ENCODE measurements at regions not wholly inside any gene's neighbourhood (a gene's known extent, or its start where the extent isn't known, plus 50 kb on each side); places are given as distances from the start of the nearest gene placed in this dataset.

DNA sequence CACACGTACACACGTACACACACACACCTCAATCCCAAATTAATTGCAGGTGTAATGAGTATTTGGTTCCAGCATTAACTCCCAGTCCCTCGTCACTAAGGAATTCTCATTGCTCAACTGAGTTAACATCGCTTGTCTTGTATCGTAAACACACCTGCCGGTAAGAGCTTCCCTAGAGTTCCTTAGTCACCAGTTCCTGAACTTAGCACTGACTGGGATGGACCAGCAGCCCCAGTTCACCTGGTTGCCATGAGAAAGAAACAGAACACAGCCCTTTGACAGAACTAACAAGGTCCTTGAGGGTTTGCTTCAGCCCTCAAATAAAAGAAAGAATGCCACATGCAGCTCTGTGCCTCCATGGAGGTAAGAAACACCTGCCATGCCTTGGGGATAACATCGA, 66.3 kb upstream of the SLCO3A1 start:
- 43 to 55% methylated on average over 7 of the region's 7 CpGs for WGBS, 2 donors
- TF ChIP-seq, protein P1, sequence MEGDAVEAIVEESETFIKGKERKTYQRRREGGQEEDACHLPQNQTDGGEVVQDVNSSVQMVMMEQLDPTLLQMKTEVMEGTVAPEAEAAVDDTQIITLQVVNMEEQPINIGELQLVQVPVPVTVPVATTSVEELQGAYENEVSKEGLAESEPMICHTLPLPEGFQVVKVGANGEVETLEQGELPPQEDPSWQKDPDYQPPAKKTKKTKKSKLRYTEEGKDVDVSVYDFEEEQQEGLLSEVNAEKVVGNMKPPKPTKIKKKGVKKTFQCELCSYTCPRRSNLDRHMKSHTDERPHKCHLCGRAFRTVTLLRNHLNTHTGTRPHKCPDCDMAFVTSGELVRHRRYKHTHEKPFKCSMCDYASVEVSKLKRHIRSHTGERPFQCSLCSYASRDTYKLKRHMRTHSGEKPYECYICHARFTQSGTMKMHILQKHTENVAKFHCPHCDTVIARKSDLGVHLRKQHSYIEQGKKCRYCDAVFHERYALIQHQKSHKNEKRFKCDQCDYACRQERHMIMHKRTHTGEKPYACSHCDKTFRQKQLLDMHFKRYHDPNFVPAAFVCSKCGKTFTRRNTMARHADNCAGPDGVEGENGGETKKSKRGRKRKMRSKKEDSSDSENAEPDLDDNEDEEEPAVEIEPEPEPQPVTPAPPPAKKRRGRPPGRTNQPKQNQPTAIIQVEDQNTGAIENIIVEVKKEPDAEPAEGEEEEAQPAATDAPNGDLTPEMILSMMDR (IDR thresholded peaks at IDR 0.05): no peak
- no peak for TF ChIP-seq POLR2A (IDR thresholded peaks at IDR 0.05)
- Histone ChIP-seq H3K36me3 (replicated peaks in 1 of 2; ENCODE audit: insufficient read depth in 1 of 2, low read depth in 2 of 2) (no peaks in the 10 kb centered on the region), H3K4me1 (no peaks in the 10 kb centered on the region), H3K27ac (no peak overlapping the region), H3K27me3 (no peaks in the 10 kb centered on the region), H3K4me3 (no peak overlapping the region), H3K9me3 (no peaks in the 10 kb centered on the region)
- intact Hi-C loops (cut with DNase I): no loop called here
- DNase-seq (no peak), ATAC-seq (no peak)

DNA sequence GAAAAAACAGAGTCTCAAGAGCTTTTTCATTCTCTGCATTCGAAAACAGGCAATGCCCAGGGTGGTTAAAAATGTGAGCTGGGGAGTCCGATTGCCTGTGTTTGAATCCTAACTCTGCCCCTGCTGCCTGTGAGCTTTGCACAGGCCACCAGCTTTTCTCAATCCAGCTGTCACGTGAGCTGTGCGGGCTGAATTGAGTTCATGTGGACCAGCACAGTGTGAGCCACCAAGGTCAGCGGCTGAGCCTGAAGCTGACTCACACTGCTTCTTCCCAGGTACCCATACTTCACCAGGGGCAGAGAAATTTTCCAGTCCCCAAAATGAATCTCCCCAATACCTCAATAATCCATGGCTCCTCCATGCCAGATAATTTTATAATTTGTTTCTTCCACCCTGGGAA, 64.4 kb upstream of the SLCO3A1 start:
- TF ChIP-seq POLR2A (IDR thresholded peaks at IDR 0.05): no peak
- TF ChIP-seq, protein P1 (IDR thresholded peaks at IDR 0.05): no peak
- 59 to 80% methylated on average over 5 of the region's 5 CpGs for WGBS, 2 donors
- H3K4me1 ChIP-seq: no peaks in the 10 kb centered on the region
- H3K27me3 ChIP-seq: no peaks in the 10 kb centered on the region
- intact Hi-C loops (cut with DNase I): no loop called here
- ATAC-seq (no peak), DNase-seq (no peak)
- no peaks in the 10 kb centered on the region for H3K36me3 ChIP-seq (replicated peaks in 1 of 2; ENCODE audit: insufficient read depth in 1 of 2, low read depth in 2 of 2)
- no peaks in the 10 kb centered on the region for H3K9me3 ChIP-seq
- H3K4me3 ChIP-seq: no peak overlapping the region
- no peak overlapping the region for H3K27ac ChIP-seq

DNA sequence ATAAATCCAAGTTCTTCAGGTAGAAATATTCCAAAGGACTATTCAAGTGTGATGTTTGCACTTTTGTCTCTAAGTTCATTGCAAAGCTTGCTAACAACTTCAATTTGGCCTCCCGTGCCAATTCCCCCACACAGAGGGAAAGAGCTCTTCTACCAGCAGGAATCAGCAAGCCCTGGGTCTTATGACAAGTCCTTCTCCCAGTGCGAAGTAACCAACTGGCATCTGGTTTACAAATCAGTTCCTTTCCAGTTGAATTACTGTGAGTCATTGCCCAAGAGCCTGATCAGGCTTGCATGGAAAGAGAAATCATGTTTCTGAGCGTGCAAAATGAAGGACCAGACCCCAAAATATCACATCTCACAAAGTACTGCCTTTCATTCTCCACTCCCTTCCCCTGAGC, 62.7 kb upstream of the SLCO3A1 start:
- Histone ChIP-seq H3K4me3 (no peak overlapping the region), H3K27ac (no peak overlapping the region), H3K4me1 (no peaks in the 10 kb centered on the region), H3K36me3 (replicated peaks in 1 of 2; ENCODE audit: insufficient read depth in 1 of 2, low read depth in 2 of 2) (no peaks in the 10 kb centered on the region), H3K9me3 (no peaks in the 10 kb centered on the region), H3K27me3 (no peaks in the 10 kb centered on the region)
- TF ChIP-seq, protein P1 (IDR thresholded peaks at IDR 0.05): no peak
- TF ChIP-seq POLR2A (IDR thresholded peaks at IDR 0.05): no peak
- WGBS, 2 donors: 58 to 73% methylated on average over 3 of the region's 3 CpGs
- ATAC-seq: no peak
- DNase-seq: no peak
- intact Hi-C loops (cut with DNase I): no loop called here

DNA sequence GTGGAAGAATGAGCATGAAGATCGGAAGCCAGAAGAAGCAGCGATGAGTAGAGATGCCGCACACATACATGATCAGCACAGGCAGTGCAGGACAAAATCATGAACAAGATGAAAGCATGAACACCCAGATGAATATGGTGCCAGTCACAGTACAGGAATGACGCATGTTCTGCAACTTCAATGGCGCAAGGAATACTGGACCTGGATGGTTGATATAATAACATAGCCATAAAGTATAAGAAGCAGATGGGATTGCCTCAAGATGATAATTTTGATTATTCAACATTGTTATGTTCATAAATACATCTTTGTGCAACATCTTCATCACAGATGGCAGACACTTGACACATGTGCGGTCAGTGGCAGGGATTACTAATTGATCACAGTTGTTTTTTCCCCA, 59.7 kb upstream of the SLCO3A1 start:
- intact Hi-C loops (cut with DNase I): no loop called here
- 89 to 91% methylated on average over 6 of the region's 6 CpGs for WGBS, 2 donors
- Histone ChIP-seq H3K4me3 (no peak overlapping the region), H3K27ac (no peak overlapping the region), H3K9me3 (no peaks in the 10 kb centered on the region), H3K4me1 (no peaks in the 10 kb centered on the region), H3K27me3 (no peaks in the 10 kb centered on the region), H3K36me3 (replicated peaks in 1 of 2; ENCODE audit: insufficient read depth in 1 of 2, low read depth in 2 of 2) (no peaks in the 10 kb centered on the region)
- TF ChIP-seq, protein P1 (IDR thresholded peaks at IDR 0.05): no peak
- no peak for TF ChIP-seq POLR2A (IDR thresholded peaks at IDR 0.05)
- no peak for ATAC-seq
- no peak for DNase-seq

DNA sequence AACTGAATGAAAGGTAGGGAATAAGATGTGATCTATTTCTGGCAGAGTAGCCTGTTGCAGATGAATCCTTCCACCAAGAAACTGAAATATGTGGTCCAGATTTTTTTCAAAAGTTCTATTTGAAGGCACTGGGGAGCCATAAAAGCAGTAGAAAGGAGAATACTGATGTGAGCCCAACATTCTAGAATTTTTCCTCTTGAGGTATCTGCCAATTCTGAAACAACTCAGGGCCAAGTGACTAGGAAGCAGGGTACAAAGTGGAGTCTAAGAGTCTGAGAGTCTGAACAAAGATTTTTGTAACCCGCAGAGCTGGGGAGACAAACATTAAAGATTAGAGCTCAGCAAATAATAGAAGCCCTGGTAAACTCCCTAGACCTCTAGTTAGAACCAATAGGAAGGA, 58.3 kb upstream of the SLCO3A1 start:
- no peak overlapping the region for H3K27ac ChIP-seq
- H3K36me3 ChIP-seq (replicated peaks in 1 of 2; ENCODE audit: insufficient read depth in 1 of 2, low read depth in 2 of 2): no peaks in the 10 kb centered on the region
- no peaks in the 10 kb centered on the region for H3K27me3 ChIP-seq
- ATAC-seq: no peak
- 52 to 53% methylated on average over 1 of the region's 1 CpG for WGBS, 2 donors
- intact Hi-C loops (cut with DNase I): no loop called here
- H3K4me1 ChIP-seq: no peaks in the 10 kb centered on the region
- no peak for TF ChIP-seq POLR2A (IDR thresholded peaks at IDR 0.05)
- TF ChIP-seq, protein P1 (IDR thresholded peaks at IDR 0.05): no peak
- H3K9me3 ChIP-seq: no peaks in the 10 kb centered on the region
- DNase-seq: no peak
- H3K4me3 ChIP-seq: no peak overlapping the region

Measured in body of pancreas (tissue), 4 donors.